HepG2 (cell line): ENCODE measurements at regions not wholly inside any gene's neighbourhood (a gene's known extent, or its start where the extent isn't known, plus 50 kb on each side); places are given as distances from the start of the nearest gene placed in this dataset.

Experiments
- ASH2L ChIP-seq: fragments of 300-600, 200-600 bp; sonication (generic); IDR thresholded peaks from 2 replicates; pipeline ENCODE4 v1.7.0; 2017; ENCODE audit warnings: low read depth, mild to moderate bottlenecking, moderate library complexity, mixed read lengths, low read length; ENCODE audit not compliant: insufficient read length
- CCDC6 ChIP-seq: sonication (generic); formaldehyde crosslinking; IDR thresholded peaks from 2 replicates; pipeline ENCODE4 v1.8.1; 2022; ENCODE audit warnings: mild to moderate bottlenecking, missing genetic modification reagents, moderate library complexity
- FOXP4 ChIP-seq: sonication (generic); formaldehyde crosslinking; IDR thresholded peaks from 2 replicates; pipeline ENCODE4 v1.4.0; 2020; ENCODE audit warnings: missing genetic modification reagents
- HIVEP1 ChIP-seq: sonication (generic); formaldehyde crosslinking; IDR thresholded peaks from 2 replicates; pipeline ENCODE4 v1.4.0; 2020; ENCODE audit warnings: mild to moderate bottlenecking, missing genetic modification reagents
- IKZF4 ChIP-seq: sonication (generic); formaldehyde crosslinking; IDR thresholded peaks from 2 replicates; pipeline ENCODE4 v1.5.1; 2020; ENCODE audit warnings: borderline replicate concordance, mild to moderate bottlenecking, low read depth, missing genetic modification reagents; ENCODE audit errors: not compliant biosample characterization
- KDM1A ChIP-seq: IDR thresholded peaks from 2 replicates; pipeline ENCODE4 v1.6.1; 2016; ENCODE audit warnings: missing compliant biosample characterization
- PHF8 ChIP-seq: sonication (generic); formaldehyde crosslinking; IDR thresholded peaks from 2 replicates; pipeline ENCODE4 v1.5.0; 2020; ENCODE audit warnings: missing genetic modification reagents
- SP4 ChIP-seq: sonication (generic); formaldehyde crosslinking; IDR thresholded peaks from 2 replicates; pipeline ENCODE4 v1.8.1; 2023; ENCODE audit warnings: mild to moderate bottlenecking, missing genetic modification reagents
- SRY ChIP-seq: sonication (generic); formaldehyde crosslinking; IDR thresholded peaks from 2 replicates; pipeline ENCODE4 v1.8.0; 2022; ENCODE audit warnings: mild to moderate bottlenecking, missing genetic modification reagents
- STAT6 ChIP-seq: sonication (generic); formaldehyde crosslinking; IDR thresholded peaks from 2 replicates; pipeline ENCODE4 v1.4.0; 2020; ENCODE audit warnings: missing genetic modification reagents, mild to moderate bottlenecking, borderline replicate concordance
- TIGD3 ChIP-seq: sonication (generic); formaldehyde crosslinking; IDR thresholded peaks from 2 replicates; pipeline ENCODE4 v1.5.1; 2020; ENCODE audit warnings: mild to moderate bottlenecking, missing genetic modification reagents, borderline replicate concordance
- XRCC5 ChIP-seq: fragments of 200-400 bp; formaldehyde crosslinking; optimal IDR thresholded peaks from 2 replicates; pipeline ENCODE3; 2017; ENCODE audit warnings: mild to moderate bottlenecking, low read length
- ZBTB42 ChIP-seq: sonication (generic); formaldehyde crosslinking; IDR thresholded peaks from 2 replicates; pipeline ENCODE4 v1.5.0; 2020; ENCODE audit warnings: mild to moderate bottlenecking, missing genetic modification reagents
- ZNF274 ChIP-seq: sonication (generic); formaldehyde crosslinking; IDR thresholded peaks from 2 replicates; pipeline ENCODE4 v1.5.1; 2020; ENCODE audit warnings: mild to moderate bottlenecking, missing genetic modification reagents
- ZNF317 ChIP-seq: sonication (generic); formaldehyde crosslinking; IDR thresholded peaks from 2 replicates; pipeline ENCODE4 v1.5.0; 2020; ENCODE audit warnings: mild to moderate bottlenecking, missing genetic modification reagents
- ZNF335 ChIP-seq: sonication (generic); formaldehyde crosslinking; IDR thresholded peaks from 2 replicates; pipeline ENCODE4 v1.4.0; 2020; ENCODE audit warnings: missing genetic modification reagents
- ZNF354B ChIP-seq: sonication (generic); formaldehyde crosslinking; IDR thresholded peaks from 2 replicates; pipeline ENCODE4 v1.8.0; 2022; ENCODE audit warnings: mild to moderate bottlenecking, missing genetic modification reagents
- ZSCAN29 ChIP-seq: sonication (generic); formaldehyde crosslinking; conservative IDR thresholded peaks from 2 replicates; pipeline ENCODE4 v1.4.0; 2020; ENCODE audit warnings: mild to moderate bottlenecking, missing genetic modification reagents
- TF ChIP-seq, protein P1 (sequence below): sonication (generic); formaldehyde crosslinking; IDR thresholded peaks from 2 replicates; pipeline ENCODE4 v1.4.0; 2020; ENCODE audit warnings: missing genetic modification reagents

DNA sequence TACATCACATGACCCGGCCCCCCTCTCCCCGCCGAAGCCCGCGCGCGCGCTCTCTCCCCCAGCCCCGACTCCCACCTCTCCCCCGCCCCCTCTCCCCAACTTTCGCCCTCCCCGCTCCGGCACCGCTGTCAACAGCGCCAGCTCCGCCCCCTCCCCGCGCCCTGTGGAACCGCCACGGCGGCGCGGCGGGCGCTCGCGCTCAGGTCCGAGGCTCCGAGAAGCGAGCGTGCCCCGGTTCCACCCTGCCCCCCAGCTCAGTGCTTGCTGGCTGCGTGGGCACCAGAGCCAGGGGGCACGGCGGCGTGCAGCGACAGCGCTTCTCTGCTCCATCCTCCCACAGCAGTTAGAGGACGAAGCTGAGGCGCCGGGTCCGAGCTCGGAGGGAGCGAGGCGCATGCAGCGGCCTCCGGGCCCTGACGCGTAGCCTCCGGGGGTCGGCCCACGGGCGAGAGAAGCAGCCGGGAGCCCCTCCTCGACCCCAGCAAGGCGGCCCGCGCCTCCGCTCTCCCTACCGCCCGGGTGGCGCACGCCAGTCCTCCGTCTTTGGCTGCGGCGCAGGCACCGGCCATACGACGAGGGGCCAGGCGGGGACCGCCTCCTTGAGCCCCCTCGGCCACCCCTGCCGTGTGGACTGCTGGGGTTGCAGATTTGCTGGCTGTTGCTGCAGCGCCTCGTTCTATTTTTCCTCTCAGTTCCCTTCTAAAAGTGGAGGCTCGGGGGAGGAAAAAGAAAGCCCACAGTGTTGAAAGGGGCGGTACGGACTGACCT, 109.5 kb downstream of the KCNRG start (continued):
- TF ChIP-seq ZNF274 (0 out of 2 replicates have a peak, but pooled peaks have one; percentile 35), XRCC5 (peak; percentile 18), SP4 (CRISPR knock-in tag) (0 out of 2 replicates have a peak, but pooled peaks have one; percentile 11), SRY (CRISPR knock-in tag) (no peak), ASH2L (peak; percentile 21), ZSCAN29 (CRISPR knock-in tag) (0 out of 2 replicates have a peak, but pooled peaks have one; percentile 27), TIGD3 (CRISPR knock-in tag) (peak; percentile 22; the same call in 1 of the 2 replicates), HIVEP1 (peak; percentile 74; the same call in 1 of the 2 replicates), ZNF335 (no peak), IKZF4 (CRISPR knock-in tag) (no peak), CCDC6 (CRISPR knock-in tag) (peak; percentile 39), FOXP4 (CRISPR knock-in tag) (no peak), STAT6 (CRISPR knock-in tag) (no peak), PHF8 (CRISPR knock-in tag) (peak; percentile 72), ZNF354B (CRISPR knock-in tag) (no peak), ZBTB42 (CRISPR knock-in tag) (0 out of 2 replicates have a peak, but pooled peaks have one; percentile 33), ZNF317 (CRISPR knock-in tag) (no peak), KDM1A (no peak)
- TF ChIP-seq, protein P1, sequence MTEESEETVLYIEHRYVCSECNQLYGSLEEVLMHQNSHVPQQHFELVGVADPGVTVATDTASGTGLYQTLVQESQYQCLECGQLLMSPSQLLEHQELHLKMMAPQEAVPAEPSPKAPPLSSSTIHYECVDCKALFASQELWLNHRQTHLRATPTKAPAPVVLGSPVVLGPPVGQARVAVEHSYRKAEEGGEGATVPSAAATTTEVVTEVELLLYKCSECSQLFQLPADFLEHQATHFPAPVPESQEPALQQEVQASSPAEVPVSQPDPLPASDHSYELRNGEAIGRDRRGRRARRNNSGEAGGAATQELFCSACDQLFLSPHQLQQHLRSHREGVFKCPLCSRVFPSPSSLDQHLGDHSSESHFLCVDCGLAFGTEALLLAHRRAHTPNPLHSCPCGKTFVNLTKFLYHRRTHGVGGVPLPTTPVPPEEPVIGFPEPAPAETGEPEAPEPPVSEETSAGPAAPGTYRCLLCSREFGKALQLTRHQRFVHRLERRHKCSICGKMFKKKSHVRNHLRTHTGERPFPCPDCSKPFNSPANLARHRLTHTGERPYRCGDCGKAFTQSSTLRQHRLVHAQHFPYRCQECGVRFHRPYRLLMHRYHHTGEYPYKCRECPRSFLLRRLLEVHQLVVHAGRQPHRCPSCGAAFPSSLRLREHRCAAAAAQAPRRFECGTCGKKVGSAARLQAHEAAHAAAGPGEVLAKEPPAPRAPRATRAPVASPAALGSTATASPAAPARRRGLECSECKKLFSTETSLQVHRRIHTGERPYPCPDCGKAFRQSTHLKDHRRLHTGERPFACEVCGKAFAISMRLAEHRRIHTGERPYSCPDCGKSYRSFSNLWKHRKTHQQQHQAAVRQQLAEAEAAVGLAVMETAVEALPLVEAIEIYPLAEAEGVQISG (CRISPR knock-in tag): 0 out of 2 replicates have a peak, but pooled peaks have one; percentile 4
